ENCODE measurements at regions not wholly inside any gene's neighbourhood (a gene's known extent, or its start where the extent isn't known, plus 50 kb on each side); places are given as distances from the start of the nearest gene placed in this dataset.

DNA sequence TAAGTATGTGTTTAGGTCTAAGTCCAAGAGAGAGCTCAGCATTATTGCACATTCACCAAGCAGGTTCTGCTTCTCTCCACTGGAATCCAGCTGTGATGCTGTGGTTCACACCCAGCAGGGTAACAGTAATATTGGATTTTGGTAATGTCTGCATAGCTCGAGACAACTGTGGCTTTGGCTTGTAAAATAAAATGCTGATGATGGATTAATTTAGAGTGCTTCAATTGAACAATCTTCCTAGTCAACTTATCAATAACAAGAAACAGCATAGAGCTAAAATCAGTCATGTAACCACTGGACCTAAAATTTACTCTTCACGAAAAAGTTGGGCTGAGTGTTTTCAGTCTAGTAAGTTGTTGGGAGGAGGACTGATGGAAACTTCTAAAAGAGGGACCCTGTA lies 709.2 kb downstream of the TYW1 start:
- DNase-seq = no peak

DNA sequence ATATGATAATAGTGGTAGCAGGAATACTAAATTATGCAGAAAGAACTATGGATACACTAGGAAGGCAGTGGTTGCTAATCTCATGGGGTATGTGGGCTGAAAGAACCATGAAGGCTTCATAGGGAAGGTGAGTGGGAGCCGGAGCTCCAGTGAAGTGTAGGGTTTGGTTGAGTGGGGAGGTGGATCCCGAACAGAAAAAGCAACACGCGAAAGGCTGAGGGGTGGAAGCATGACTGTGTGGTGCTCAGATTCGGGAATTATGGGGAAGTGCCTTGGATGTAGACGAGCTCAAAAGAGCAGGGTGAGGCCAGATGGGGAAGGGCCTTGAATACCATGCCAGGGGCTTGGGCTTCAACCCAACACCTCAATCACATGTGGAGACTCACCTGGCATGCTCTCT lies 715.1 kb downstream of the TYW1 start:
- no peak for DNase-seq

DNA sequence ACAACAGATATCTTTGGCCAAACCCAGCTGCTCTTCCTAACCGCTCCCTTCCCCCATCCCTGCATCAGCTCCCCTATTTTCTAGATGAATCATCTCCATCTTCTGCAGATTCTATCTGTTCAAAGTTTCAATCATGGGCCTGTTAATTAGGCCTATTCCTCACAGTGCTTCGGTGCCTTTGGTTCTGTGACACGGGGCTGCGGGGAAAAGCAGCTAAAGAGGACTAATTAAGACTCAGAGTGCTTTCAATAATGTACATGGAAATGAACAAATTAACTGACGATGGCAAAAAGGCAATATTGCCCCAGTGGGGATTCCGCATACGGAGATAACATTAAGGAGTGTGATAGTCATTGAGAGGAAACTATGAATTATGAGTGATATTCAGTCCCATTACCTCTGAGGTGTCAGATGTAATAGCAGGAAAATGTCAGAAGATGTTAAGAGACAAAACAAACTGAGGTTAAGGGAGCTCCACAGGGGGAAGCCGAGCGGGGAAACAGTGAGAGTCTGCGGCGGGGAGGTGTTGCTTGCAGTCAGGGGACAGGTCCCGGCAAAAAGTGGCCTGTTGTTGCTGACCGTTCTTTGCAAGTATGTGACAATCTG lies 716.9 kb downstream of the TYW1 start:
- DNase-seq = no peak

DNA sequence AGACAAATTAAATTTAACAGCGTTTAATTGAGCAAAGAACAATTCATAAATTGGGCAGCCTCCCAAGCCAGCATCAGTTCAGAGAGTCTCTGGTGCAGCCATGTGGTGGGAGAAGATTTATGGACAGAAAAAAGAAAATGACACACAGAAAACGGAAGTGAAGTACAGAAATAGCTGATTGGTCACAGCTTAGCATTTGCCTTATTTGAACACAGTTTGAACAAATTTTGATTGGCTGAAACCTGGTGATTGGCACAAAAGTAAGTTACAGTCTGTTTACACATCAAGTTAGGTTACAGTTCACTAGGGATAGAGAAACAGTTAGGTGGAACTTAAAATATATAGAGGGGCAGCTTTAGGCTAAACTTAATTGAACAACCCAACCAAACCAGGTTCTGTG lies 720.1 kb downstream of the TYW1 start:
- DNase-seq = no peak

DNA sequence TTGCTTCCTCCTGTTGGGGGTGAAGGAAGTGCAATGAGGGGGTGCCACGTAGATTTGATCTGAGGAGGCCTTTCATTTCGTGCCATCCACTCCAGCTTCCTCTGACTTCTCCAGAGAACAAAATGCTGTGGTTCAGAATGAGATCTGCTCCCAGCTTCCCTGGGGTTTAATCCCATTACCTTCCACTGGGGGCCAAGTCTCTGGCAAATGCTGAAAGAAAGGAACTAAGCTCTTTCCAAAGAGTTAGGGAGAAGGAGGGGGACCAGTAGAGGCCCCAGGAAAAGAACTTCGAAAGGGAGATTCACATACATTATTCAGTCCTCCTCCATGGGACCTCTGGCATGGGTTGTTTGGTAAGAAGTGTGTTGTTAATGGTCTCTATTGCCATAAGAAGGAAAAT lies 727.0 kb downstream of the TYW1 start:
- no peak for DNase-seq

DNA sequence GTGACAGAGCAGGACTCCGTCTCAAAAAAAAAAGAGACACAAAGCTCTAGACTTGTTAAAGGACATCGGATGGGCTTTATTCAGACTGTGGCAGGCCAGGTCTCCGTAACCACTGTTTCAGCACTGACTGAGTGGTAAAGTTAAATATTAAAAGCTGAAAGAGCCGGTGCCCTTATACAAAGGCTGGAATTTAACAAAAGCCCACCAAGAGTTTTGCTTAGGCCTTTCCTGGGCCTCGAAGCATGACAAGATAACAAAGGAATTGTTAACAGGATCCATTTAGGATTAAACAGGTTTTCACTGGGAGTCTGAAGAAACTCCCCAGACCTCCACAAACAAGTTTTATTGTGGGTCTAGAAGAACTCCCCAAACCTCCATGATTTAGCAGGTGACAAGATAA lies 727.8 kb downstream of the TYW1 start:
- no peak for DNase-seq

DNA sequence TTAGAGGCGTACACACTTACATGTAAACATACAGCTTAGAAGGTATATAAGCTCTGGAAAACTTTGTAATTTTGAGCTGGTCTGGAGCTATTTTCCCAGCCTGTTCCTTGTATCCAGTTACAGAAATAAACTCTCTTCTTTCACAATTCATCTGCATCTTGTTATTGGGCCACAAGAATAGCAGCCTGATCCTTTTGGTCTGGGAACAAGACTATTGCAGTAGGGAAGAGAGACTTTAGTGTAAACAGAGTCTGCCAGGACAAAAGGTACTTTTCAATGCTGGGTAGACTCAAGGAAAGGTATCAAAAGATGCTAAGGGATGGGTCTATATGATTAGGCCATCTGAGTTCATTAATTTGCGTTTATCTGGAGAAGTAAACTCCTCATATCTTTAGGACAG lies 728.3 kb downstream of the TYW1 start:
- no peak for DNase-seq

DNA sequence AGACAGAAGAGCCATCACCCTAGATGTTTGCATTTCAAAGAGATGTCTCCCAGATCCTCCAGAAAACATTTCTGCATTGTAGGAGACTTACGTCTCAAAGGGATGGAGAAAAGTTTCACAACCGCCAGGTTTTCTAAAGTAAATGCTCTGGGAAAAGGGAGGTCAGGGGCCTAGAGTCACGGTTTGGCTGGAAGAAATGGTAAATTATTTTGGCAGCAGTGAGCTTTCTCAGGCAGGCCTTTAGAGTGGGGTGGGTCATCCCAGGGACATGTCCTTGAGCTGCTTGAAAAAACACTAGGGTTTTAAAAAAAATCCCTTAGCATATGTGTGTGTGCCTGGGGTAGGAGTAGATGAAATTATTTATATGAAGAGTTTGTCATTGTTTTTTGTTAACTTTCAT lies 728.8 kb downstream of the TYW1 start:
- DNase-seq = no peak

DNA sequence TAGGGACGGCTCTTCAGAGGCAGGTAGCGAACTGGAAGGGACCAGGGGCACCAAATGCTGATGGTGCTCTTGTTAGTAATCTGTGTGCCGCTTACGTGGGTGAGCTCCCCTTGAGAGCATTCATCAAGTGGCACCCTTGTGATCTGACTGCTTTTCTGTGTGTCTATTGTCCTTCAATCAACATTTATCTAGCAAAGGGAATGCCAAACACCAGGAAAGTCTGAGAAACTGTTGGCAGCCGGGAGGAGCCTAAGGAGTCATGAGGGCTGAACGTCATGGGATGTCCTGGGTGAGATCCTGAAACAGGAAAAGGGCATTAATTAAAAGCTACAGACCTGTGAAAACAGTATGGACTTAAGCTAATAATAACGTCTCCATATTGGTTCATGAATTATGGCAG lies 733.1 kb downstream of the TYW1 start:
- DNase-seq = no peak

DNA sequence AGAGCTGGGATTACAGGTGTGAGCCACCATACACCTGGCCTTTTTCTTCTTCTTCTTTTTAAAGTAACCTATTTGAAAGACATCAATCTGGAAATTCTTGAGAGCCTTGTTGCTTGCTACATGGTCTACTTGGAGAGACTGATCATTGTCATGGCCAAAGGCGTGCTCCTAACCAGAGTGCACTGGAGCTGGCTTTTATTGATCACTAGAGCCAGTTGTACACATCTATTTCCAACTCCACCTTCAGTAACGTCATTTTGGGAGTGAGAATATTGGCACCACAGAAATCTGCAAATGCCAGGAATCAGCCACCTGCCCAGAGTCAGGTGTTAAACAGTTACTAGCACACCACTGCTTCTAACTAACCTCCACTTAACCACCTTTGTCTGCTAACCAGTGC lies 735.1 kb downstream of the TYW1 start:
- no peak for DNase-seq

DNA sequence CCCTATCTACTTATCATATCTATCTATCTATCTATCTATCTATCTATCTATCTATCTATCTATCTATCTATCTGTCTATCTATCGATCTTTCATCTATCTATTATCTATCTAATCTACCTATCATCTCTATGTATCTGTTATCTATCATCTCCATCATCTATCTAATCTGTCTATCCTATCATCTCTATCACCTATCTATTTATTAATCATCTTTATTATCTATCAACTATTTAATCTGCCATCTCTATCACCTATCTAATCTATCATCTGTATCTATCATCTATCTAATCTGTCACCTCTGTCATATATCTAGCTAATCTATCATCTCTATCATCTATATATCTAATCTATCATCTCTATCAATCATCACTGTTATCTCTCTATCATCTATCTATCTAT lies 736.3 kb downstream of the TYW1 start:
- DNase-seq = no peak

DNA sequence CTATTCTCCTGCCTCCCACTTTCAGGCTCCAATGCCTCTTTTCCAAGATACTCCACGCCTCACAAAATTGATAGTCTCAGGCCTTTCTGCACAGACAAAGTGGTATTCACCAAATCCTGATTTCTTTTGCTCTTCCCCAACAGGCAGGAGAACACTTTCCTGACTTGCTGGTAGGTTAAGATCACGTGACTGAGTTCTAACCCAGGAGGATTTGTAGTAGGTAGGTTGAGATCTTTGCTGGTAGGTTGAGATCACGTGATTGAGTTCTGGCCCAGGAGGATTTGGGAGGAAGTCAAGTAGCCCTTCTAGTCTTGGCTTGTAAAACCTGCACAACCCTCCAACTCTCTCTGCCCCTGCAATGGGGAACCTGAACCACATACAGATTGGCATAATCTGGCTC lies 741.5 kb downstream of the TYW1 start:
- DNase-seq = no peak

DNA sequence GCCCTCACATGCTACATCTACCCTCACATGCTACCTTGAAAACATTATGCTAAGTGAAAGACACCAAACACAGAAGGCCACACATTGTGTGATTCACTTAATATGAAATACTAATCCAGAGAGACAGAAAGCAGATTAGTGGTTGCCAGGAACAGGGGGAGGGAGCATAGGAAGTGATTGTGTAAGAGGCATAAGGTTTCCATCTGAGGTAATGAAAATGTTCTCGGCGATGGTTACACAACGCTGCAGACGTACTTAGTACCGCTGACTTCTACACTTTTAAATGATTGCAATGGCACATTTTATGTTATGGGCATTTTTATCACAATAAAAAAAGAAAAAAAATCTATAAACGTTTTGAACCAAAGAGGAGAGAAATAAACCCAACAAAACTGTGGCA lies 742.3 kb downstream of the TYW1 start:
- no peak for DNase-seq

DNA sequence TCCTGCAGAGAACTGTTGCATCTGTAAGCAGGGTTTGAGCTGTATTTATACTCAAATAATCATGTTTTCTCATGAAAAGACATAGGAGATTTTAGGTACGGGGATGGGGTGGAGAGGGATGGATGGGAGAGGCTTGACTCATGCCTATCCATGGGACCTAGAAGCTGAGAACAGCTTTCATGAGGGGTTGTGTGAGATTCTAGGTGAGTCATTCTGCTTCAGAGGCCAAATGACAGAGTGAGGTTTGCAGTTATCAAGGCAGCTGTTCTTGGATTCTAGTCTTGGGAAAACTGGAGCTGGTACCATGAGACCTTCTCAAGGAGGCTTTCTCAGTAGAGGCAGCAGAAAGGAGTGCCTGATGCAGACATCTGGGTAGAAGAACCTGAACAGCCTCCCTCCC lies 746.9 kb downstream of the TYW1 start:
- no peak for DNase-seq

DNA sequence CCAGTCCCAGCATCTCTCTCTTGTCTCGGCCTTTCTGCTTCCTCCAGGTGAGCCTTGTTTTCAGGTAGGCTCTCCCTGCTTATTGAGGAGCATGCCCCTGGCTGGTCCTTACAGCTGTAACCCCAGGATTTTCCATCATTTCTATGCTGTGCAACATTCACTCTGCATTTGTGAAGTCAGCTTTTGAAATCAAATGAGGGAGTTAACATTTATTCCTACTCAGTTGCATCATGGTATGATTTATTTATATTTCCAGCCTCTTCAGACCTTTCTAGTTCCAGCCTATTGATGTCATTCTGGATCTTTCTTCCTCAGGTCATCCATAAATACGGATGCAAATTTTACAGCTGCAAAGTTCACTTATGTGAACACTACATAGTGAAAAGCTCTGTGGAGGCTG lies 755.6 kb downstream of the TYW1 start:
- DNase-seq = no peak

DNA sequence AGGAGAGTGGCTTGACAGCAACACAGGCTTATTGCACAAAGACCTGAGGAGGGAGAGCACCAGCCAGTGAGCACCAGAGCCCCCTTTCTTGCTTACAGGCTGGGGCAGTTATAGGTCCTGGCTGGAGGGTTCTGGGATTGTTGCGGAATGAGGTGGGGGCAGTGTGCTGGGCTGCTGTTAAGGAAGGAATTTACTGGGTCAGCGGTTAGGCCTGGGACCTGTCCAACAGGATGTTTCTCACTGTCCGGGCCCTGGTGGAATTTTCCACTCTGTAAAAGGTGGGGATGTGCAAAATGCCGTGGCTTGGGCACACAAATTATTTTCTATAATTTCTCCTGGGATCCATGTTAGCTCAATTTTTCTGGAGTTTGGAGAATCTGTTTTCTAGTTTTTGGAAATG lies 757.3 kb downstream of the TYW1 start:
- no peak for DNase-seq

DNA sequence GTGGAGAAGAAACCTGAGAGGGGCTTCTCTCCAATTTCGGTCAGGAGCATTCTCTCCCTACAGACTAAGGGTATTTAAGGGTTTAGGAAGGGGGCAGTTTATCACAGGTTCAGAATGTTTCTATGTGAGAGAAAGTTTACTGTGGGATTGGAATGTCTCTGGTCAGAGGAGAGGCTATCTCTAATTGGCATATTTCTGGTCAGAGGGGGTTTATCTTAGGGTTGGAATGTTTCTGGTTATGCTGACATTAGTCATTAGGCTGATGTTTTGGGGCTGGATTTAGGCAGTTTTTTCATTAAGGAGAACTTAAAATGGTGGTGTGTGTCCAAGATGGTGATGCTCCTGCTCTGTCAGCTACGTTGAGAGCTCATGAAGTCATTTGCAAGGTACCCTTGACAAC lies 758.0 kb downstream of the TYW1 start:
- DNase-seq = no peak

DNA sequence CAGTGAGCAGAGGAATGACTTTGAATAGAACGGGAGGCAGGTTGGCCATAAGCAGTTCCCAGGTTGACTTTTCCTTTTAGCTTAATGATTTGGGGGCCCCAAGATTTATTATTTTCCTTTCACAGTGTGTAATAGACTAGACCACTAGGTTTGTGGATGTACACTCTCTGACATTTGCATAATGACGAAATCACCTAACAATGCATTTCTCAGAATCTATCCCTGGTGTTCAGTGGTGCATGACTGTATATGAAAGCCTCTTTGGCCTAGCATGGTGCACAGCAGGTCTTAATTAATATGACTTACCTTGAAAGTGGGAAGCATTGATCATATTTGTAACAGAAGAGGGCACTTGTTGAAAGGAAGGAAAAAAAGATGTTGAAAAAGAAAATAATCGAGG lies 761.9 kb downstream of the TYW1 start:
- no peak for DNase-seq

DNA sequence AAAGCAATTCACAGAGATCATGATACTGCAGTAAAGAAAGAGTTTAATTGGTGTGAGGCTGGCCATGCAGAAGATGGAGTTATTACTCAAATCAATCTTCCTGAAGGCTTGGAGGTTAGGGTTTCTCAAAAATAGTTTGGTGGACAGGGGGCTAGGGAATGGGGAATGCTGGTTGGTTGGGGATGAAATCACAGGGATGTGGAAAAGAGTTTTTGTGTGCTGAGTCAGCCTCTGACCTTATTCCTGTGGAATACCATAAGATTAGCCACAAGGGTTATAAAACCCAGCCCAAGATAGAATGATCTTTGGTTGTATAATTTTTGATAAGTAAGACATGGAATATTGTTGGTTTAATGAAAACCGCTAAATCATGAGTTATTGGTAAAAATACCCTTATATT lies 764.3 kb downstream of the TYW1 start:
- DNase-seq = no peak

DNA sequence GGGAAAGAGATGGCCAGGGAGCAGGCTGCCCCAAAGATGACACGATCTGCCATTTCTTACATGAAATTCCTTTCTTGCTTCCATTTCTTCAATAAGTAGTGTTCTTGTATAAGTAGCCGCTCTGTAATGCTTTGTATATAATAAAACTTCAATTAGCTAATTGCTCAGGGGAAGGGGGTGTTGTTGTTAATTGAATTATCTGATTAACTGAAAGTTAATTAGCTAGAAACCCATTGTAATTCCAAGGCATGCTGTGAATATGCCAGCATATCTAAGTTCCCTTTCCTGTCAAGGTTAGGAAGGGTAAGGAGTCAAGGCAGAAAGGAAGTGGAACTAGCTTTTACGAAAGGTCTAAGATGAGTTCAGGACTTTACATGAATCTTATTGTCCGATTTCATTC lies 765.9 kb downstream of the TYW1 start:
- no peak for DNase-seq

DNA sequence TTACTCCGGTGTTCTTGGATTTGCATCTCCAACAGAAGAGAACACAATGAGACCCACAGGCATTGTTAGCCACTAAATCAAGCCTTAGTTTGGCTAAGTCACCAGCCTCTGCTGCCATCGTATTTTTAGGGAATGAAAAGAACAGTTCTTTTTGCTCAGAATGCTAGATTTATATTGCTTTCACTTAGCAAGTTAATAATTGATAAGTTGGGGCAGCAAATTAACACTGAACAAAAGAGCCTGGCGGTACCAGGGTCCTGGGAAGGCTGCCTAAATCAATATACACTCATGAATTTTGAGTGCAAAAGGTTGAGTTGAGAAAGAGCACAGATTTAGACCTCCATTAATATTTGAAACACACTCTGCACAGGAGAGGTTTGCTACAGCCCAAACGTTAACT lies 767.7 kb downstream of the TYW1 start:
- no peak for DNase-seq

DNA sequence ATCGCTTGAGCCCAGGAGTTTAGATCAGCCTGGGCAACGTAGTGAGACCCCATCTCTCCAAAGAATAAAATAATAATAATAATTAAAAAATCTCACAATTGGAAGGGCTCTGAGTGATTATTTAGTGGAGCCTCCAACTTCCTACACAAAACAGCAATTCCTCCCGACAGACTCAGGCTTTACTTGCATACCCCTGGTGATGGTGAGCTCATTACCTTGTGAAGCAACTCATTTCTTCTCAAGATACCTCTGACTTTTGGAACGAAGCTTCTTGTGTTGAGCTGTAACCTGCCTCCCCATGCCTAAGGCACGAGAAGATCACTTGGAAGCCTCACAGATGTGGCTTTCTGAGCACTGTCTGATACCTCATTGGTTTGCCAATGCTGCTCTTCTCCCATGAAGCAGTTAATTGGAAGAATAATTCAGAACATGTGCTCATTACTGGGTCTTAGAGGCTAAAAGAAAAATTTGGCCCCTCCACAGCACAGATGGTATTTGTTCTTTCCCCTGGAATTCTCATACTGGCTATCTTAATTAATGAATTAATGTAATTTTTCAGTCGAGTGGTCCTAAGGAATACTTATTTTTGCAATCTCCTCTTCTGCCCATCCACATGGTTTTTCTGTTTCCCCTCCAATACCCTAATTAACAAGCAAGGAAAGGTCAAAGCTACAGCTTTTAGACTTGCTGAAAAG lies 769.0 kb downstream of the TYW1 start:
- DNase-seq = no peak

DNA sequence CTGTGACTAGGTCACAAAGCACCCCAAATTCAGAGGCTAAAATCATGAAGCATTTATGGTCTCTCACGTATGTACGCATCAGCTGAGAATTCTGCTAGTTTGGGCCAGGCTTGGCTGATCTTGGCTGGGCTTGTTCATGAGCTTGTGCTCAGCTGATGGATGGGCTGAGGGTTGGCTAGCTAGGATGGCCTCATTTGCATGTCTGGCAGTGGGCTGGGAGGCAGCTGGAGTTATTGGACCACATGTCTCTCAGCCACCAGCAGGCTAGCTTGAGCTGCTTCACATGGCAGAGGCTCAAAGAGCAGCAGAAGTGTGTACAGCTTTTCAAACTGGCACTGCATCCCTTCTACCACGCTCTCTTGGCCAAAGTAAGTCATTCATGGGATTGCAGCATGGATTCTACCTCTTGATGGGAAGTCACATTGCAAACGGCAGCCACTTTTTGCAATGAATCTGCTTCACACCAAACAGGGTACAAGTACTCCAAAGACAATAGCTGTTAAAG lies 770.3 kb downstream of the TYW1 start:
- DNase-seq = no peak

DNA sequence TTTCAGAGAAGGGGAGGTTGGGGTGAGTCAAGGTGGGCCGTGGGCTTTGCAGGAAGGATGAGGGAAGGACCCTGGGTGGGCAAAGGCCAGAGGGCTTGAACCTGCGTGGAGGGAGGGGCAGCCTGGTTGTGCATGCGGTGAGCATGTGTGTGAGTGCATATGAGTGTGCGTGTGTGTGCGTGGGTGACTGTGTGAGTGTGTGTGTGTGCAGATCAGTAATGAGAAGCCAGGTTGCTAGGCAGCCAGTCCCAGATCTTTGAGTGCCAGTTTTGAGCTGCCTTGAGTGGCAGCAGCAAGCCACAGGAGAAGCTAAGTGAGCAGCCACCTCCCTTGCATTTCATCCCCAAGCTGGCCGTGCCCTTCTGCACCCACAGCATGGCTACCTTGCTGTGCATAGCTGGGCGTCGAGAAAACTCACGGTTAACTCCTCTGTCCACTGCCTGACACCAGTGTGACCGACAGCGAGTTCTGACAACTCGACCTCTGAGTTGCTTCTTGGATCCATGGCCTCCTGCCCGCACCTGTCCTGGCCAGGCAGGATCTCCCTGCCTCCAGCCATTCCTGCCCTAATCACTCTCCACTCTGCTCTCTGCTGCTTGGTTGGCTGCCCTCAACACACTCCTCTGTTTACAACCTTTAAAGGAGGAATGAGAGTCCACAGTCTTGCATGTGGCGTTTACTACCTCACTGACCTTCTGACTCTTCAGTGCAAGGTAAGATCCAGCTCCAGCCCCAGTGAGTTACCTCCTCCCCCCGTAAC lies 775.4 kb downstream of the TYW1 start:
- DNase-seq = no peak

Data from CD4-positive, alpha-beta T cell treated with Interleukin-1 beta for 1 hour (primary cell).